NT2/D1 (cell line): ENCODE measurements at regions not wholly inside any gene's neighbourhood (a gene's known extent, or its start where the extent isn't known, plus 50 kb on each side); places are given as distances from the start of the nearest gene placed in this dataset.

Source experiments
- YY1 ChIP-seq: IDR thresholded peaks from 2 replicates; pipeline ENCODE4 v1.6.1; 2011; ENCODE audit not compliant: insufficient read length, insufficient read depth
- ZNF274 ChIP-seq: IDR thresholded peaks from 2 replicates; pipeline ENCODE4 v1.6.1; 2011; ENCODE audit warnings: mild to moderate bottlenecking, low read depth, low read length

- TF ChIP-seq YY1 (no peak), ZNF274 (no peak)
These were observed 538.0 kb upstream of the ATP2B1 start for GRCh38 chr12:90246688-90247087.
